Stimulated activated CD4-positive, alpha-beta T cell treated with anti-CD3 and anti-CD28 coated beads, Interleukin-2, amount 100 ng/mL, for 4 hours (primary cell): ENCODE measurements at regions not wholly inside any gene's neighbourhood (a gene's known extent, or its start where the extent isn't known, plus 50 kb on each side); places are given as distances from the start of the nearest gene placed in this dataset.
"Not testable (repeated sequence)": the region's sequence is repeated elsewhere in the genome, so short reads cannot be mapped to it uniquely, and the experiment has no call there.

Experiments
- DNase-seq: peaks from one replicate; pipeline ENCODE4 v3.0.0-alpha.2; 2020; ENCODE audit warnings: low read depth

GRCh38 chr15:81723113-81723651 is 322.6 kb downstream of the MEX3B start:
- DNase-seq, result no peak

DNA sequence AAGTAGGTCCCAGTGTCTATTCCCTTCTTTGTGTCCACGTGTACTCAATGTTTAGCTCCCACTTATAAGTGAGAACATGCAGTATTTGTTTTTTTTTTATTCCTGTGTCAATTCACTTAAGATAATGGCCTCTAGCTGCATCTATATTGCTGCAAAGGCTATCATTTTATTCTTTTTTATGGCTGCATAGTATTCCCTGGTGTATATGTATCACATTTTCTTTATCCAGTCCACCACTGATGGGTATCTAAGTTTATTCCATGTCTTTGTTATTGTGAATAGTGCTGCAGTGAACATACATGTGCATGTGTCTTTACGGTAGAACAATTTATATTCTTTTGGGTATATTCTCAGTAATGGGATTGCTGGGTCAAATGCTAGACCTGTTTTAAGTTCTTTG is 329.4 kb downstream of the MEX3B start:
- DNase-seq, result not testable (repeated sequence)

DNA sequence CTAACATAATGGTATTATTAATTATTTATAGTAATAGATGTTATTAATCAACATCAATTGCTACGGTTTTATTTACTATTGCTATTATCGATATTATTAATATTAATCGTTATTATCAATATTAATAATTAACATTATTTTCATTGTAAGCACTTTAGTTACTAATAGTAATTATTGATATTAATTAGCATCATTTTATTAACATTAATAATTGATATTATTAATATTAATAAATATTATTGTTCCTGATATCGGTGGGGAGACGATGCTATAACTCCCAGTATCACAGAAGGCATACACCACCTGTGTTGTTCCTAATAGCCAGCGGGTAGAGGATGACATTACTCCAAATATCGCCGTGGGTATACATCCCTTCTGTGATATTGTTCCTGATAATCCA is 335.5 kb downstream of the MEX3B start:
- no peak for DNase-seq

GRCh38 chr15:81706816-81707346 is 332.9 kb upstream of the TMC3 start:
- DNase-seq, result not testable (repeated sequence)

DNA sequence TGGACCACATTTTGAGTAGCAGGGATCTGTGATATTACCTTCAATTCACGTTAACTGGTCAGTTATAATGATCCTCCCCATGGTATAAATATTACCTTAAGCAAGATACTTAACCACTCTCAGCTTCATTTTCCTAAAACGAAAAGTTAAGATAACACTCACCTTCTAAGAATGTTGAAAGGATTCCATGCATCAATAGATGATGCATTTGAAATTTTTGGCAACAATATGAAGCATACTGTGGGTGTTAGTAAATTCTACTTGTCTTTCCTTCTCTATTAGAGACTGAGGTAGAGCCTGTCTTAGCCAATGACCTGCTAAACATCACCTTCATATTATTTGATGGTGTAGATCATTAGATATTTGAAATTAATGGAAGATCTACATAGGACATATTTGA is 331.7 kb upstream of the TMC3 start:
- not testable (repeated sequence) for DNase-seq

GRCh38 chr15:81686021-81686420 is 312.0 kb upstream of the TMC3 start:
- DNase-seq, result no peak

DNA sequence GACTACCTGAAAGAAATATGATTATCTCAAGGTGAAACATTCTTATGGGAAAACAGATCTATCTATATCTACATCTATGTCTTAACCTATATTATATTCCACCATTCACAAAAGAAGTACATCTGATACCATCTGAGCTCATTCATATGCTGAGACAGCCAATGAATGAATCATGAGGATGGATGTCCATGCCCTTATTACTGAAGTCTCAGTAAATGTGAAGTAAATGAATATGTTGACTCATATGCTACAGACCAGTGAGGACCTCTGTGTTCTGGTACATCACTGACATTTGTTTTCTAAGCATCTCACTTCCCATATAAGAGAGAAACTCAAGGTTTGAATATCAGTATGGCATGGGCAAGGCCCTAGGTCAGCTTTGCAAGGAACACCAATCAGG is 311.2 kb upstream of the TMC3 start:
- no peak for DNase-seq

- DNase-seq, result no peak
Measured at GRCh38 chr15:81680829-81681228, 306.8 kb upstream of the TMC3 start.

GRCh38 chr15:81666839-81667238 is 292.8 kb upstream of the TMC3 start:
- no peak for DNase-seq

DNA sequence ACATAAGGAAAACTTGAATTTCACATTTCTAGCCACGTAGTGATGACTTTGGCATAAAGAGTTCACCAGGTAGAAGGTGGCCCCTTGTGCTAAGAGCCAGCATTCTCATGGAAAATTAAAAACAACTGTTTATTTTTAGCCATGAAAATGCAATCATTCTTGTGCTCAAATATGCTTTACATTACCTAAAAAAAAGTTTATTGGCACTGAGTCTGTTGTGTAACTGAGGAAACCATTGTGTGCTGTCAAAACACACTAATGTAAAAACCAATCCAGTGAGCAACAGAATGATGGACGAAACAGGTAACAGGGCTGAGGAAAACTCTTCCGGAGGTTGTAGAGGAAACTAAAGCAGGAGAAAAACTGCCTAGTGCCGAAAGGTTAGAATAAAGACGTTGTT is 287.0 kb upstream of the TMC3 start:
- DNase-seq, result no peak

DNA sequence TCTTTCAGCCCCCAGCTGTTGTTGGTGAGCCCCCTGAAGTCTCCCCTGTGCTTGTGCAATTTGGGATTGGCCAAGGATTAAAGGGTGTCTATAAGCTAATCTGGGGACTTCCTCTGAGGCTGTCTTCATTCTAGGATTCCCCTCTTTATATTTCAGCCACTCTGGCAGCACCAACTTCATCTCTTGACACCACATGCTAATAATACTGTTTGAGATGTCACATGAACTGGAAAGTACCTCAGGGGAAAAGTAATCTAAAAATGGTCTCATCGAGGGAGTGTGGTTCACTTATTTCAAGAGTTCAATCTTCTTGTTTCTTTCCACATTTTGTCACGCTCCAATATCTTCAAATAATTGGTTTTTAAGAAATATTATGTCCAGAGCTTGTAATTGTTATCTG is 279.2 kb upstream of the TMC3 start:
- DNase-seq, result no peak

- DNase-seq, result no peak
Measured at GRCh38 chr15:81645470-81645869, 271.5 kb upstream of the TMC3 start.

DNA sequence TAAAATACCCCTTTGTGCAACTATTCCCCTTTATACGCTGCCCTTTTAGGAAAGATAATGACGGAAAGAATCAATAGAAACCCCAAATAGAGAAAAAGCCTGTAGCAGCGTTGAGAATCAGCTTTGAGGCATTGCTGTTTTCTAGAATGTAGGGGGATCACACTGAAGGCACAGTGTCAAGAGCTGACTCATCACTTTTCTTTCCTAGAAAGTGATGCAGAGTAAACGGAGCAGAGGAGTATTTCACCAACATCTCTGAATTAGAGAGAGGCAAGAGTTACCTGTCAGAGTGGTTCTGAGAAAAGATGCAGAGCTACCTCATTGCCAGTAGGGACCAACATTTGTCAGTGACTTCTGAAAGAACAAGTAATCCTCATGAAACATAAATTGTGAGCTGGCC is 269.8 kb upstream of the TMC3 start:
- no peak for DNase-seq

GRCh38 chr15:81642451-81642990 is 268.5 kb upstream of the TMC3 start:
- DNase-seq, result no peak

DNA sequence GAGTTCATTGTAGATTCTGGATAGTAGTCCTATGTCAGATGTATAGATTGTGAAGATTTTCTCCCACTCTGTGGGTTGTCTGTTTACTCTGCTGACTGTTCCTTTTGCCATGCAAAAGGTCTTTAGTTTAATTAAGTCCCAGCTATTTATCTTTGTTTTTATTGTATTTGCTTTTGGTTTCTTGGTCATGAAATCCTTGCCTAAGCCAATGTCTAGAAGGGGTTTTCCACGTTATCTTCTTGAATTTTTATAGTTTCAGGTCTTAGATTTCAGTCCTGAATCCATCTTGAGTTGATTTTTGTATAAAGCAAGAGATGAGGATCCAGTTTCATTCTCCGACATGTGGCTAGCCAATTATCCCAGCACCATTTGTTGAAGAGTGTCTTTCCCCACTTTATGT is 262.1 kb upstream of the TMC3 start:
- DNase-seq, result not testable (repeated sequence)

DNA sequence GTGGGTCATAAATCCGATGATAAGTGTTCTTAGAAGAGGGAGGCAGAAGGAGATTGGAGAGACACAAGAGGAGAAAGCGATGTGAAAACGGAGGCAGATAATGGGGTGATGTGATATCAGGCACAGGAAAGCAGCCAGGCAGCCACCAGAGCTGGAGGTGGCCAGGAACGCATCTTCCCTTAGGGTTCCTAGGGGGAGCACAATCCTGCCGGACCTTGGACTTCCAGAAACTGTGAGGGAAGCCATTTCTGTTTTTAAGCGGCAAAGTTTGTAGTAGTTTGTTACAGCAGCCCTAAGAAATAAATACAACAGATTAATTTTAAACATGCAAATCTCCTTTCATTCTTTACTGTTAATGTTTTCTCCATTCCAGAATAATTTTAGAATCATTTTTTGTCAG is 259.9 kb upstream of the TMC3 start:
- DNase-seq, result no peak

DNA sequence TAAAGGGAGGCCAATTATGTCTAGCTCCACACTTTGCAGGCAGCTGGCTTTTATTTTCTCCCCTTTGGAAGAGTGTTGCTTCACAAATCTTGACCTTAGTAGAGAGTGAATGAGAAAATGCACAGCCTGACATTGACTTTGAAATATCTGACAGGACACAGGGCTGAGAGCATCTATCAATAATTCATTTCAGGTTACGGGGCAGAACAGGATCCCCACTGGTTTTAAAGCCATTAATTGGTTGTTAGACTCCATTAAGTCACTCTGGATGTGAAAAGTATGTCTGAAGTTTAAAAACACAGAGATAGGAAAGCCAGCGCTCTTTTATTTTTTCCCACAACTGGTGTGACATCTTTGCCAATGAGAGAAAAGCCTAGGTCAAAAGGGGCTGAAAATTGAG is 251.9 kb upstream of the TMC3 start:
- DNase-seq, result no peak

GRCh38 chr15:81619002-81619401 is 245.0 kb upstream of the TMC3 start:
- no peak for DNase-seq

DNA sequence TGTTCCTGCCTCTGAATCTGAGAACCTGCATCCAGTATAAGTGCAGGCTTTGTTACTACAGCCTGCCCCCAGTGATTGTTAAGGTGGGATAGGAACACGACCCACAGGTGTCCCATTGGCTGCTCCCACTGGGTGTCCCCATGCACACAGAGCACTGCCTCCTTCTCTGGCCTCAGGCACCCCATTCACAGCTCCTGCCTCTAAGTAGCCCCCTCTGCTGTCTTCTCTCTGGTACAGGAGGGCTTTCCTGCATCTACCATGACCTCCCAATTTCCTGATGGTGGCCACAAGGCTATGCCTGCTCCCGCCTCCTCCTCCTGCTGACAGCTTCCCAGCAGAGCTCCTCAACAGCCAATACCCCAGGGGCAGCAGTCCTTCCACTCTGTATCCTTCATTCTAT is 238.6 kb upstream of the TMC3 start:
- DNase-seq, result no peak

- DNase-seq, result no peak
Measured at GRCh38 chr15:81611679-81612078, 237.7 kb upstream of the TMC3 start.

DNA sequence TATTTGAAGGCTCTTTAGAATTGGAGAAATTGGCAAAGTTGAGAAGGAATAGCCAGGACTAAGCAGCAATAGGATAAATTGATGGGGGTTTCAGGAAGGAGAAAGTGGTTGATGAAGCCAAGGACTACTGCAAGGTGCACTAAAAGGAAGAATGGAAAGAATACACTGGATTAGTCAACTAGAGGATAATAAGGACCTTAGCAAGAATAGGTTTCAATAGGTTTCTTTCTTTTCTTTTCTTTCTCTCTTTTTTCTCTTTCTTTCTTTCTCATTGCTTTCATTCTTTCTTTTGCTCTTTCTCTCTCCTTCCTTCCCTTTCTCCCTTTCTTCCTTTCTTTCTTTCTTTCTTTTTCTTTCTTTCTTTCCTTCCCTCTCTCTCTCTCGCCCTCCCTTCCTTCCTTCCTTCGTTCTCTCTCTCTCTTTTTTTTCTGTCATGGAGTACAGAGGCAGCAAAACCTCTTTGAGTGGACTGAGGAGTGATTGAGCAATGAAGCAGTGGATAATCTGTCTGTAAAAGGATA is 234.4 kb upstream of the TMC3 start:
- DNase-seq, result no peak

DNA sequence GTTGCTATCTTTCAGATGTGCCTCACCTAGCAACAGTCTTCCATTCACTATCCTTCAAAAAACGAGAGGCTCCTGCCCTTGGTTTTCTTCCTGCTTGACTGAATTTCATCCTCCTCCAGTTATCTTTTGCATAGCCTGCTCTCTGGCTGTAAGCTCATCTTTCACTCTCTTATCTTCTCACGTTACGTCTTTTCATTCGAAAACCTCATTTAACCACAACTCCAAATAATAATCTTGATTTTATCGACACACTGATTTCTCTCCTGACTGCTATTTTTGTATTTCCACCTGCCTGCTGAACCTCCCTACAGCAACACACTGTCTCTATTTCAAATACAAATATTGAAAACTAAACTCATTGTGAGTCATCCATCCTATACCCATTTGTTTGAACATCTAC is 230.7 kb upstream of the TMC3 start:
- no peak for DNase-seq

DNA sequence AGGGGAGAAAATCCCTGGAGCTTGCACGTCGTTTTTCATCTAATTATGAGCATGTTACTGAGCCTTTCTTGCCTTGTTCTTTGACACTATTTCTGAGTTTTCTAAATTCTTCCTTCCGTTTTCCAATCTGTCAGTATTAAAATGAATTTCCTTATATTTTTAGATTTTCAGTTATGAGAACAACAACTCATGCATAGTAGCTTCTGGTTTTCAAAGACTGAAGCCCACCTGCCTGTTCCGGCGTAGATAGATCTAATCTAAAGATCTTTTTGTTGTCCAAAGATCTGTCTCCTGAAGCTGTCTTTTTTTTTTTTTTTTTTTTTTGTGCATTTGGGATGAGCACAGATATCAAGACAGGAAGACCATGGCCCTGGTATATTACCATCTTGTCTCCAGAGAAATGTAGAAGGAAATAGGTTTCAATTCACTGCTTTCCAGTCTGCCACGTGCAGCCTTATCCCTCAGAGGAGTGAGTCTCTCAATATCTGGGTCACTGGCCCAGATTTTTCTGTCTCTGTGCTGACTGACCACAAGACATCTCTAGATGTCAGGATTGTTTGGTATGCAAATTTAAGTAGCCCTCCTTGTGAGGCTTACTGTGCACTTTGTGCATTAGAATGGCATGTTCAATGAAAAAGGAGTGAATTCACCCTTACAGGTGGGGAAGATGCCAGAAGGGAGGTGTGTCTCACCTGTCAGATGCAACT is 222.3 kb upstream of the TMC3 start:
- no peak for DNase-seq

DNA sequence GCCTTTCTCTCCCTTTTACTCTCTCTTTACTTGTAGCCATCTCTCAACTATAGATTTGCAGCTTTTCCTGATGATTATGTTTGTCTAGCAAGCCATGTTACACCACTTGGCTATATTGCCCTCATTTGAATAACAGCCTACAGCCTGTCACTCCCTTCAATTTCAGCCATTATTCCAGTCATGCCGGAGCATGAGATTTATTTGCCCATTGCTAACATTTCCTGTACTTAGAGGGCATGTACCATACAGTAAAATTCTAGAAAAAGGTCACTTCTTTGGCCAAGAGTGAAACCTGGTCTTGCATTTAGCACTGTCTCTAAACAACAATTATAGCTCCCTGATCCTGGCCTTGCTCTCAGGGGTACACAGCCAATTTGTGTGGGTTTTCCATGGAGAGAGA is 221.7 kb upstream of the TMC3 start:
- no peak for DNase-seq
